ENCODE measurements at regions not wholly inside any gene's neighbourhood (a gene's known extent, or its start where the extent isn't known, plus 50 kb on each side); places are given as distances from the start of the nearest gene placed in this dataset.

- TF ChIP-seq CTCF (IDR thresholded peaks at IDR 0.05), result no peak
- no peak for TF ChIP-seq CHD2 (IDR thresholded peaks at IDR 0.05; ENCODE audit: low read length, partially characterized antibody)
- TF ChIP-seq ZBTB33 (IDR thresholded peaks at IDR 0.05; ENCODE audit: borderline replicate concordance, low read depth), result no peak
- TF ChIP-seq RFX5 (IDR thresholded peaks at IDR 0.05; ENCODE audit: low read length), result no peak
- no peak for TF ChIP-seq EZH2phosphoT487 (IDR thresholded peaks at IDR 0.05; ENCODE audit: borderline replicate concordance, low read depth)
- peak; percentile 39; the same call in 1 of the 2 replicates for TF ChIP-seq FOSL2 (IDR thresholded peaks at IDR 0.05; ENCODE audit: borderline replicate concordance, low read depth)
- no peak for TF ChIP-seq RAD21 (IDR thresholded peaks at IDR 0.05; ENCODE audit: low read length)
- TF ChIP-seq MAX (IDR thresholded peaks at IDR 0.05; ENCODE audit: low read depth), result no peak
- TF ChIP-seq FOXM1 (IDR thresholded peaks at IDR 0.05; ENCODE audit: low read depth), result no peak
- no peak for TF ChIP-seq PBX3 (IDR thresholded peaks at IDR 0.05)
- TF ChIP-seq YY1 (IDR thresholded peaks at IDR 0.05; ENCODE audit: low read depth), result no peak
- TF ChIP-seq EP300 (IDR thresholded peaks at IDR 0.05; ENCODE audit: borderline replicate concordance in 1 of 2, low read depth in 1 of 2, low read length in 1 of 2), result no peak
Observed at GRCh38 chr13:68727165-68727564, 1380.5 kb upstream of the ATXN8OS start.

All from SK-N-SH (cell line).